ENCODE measurements at regions not wholly inside any gene's neighbourhood (a gene's known extent, or its start where the extent isn't known, plus 50 kb on each side); places are given as distances from the start of the nearest gene placed in this dataset.
A peak's percentile ranks its signal among the peaks of the same experiment; 100 is the strongest.
"Not testable (repeated sequence)": the region's sequence is repeated elsewhere in the genome, so short reads cannot be mapped to it uniquely, and the experiment has no call there.

DNA sequence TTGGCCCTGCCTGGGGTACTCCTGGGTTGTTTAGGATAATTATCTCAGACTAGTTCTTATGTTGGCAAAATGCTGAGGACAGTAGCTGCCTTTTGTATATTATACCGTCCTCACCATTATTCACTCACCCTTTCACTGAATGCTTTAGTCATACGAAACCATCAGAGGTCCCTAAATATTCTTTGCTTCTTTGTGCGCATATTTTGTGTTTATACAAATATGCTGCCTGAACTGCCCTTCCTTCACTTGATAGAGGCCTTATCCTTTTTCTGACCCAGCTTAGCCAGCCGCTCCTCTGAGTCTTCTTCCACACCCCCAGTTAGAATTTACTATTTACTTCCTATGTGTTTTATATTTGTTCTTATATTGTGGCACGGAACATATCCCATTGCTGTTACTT lies 70.2 kb upstream of the OSBPL3 start:
- H3K36me3 Mint-ChIP-seq (ENCODE audit: low read depth): no peaks in the 10 kb centered on the region
- DNase-seq (no peak), ATAC-seq (no peak)
- no peaks in the 10 kb centered on the region for H3K27me3 Mint-ChIP-seq
- no peak overlapping the region for H3K27ac Mint-ChIP-seq
- POLR2A ChIA-PET: no interaction called here
- H3K4me1 Mint-ChIP-seq: no peaks in the 10 kb centered on the region
- CTCF ChIA-PET: interaction anchor here (0.5 to 0.6 kb wide), 2 partner anchors 61 to 540 kb away, joined by 3 to 4 read pairs; no protein-coding TSS in a partner anchor
- intact Hi-C loops (cut with DNase I, micrococcal nuclease): no loop called here
- no peaks in the 10 kb centered on the region for H3K9me3 Mint-ChIP-seq (ENCODE audit: low read depth)
- no peak overlapping the region for H3K4me3 Mint-ChIP-seq

DNA sequence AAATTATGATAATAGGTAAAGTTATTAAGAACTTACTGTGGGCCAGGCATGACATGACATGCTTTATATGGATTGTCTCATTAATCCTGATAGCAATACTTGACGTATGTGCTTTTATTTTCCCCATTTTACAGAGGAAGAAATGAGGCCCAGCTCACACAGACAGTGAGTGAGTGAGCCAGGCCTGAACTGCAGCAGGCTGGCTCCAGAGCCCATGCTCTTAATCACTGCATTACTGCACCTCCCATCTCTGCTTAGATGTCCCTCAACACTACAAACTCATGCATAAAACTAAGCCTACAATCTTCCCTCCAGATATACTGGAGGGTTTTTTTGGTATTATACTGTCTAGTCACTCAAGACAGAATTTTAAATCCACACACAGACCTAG lies 68.5 kb upstream of the OSBPL3 start:
- no peak overlapping the region for H3K27ac Mint-ChIP-seq
- H3K36me3 Mint-ChIP-seq (ENCODE audit: low read depth): no peaks in the 10 kb centered on the region
- no peak overlapping the region for H3K4me3 Mint-ChIP-seq
- no peaks in the 10 kb centered on the region for H3K9me3 Mint-ChIP-seq (ENCODE audit: low read depth)
- DNase-seq: no peak
- intact Hi-C loops (cut with DNase I, micrococcal nuclease): no loop called here
- ChIA-PET POLR2A (no interaction called here), CTCF (interaction anchor here (0.6 to 1.0 kb wide), 2 partner anchors 35 to 162 kb away, joined by 3 to 4 read pairs; no protein-coding TSS in a partner anchor)
- no peaks in the 10 kb centered on the region for H3K27me3 Mint-ChIP-seq
- no peak for ATAC-seq
- no peaks in the 10 kb centered on the region for H3K4me1 Mint-ChIP-seq

DNA sequence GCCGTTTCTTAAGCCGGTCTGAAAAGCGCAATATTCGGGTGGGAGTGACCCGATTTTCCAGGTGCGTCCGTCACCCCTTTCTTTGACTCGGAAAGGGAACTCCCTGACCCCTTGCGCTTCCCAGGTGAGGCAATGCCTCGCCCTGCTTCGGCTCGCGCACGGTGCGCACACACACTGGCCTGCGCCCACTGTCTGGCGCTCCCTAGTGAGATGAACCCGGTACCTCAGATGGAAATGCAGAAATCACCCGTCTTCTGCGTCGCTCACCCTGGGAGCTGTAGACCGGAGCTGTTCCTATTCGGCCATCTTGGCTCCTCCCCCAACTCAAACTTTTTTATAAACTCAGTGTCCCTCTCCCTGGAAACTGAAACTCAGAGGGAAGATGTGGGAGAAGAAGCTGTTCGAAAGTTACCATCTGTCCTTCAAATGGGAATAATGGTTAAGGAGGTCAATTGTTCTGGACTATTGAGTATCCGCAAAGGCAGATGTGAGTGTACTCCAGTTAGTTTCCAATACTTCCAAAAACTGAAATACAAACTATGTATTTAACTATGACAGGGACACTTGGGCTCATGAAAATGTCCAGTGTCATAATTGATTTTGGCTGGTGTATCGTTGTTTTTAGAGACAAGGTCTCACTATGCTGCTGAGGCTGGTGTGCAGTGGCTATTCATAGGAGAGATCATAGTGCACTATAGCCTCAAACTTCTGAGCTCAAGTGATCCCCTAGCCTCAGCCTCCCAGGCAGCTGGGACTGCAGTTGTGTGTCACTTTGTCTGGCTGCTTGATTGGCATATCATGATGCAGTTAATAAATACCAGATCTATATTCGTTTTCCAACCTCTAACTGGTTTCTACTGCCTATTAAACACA lies 67.8 kb upstream of the OSBPL3 start:
- H3K9me3 Mint-ChIP-seq (ENCODE audit: low read depth); POLR2A ChIA-PET; ATAC-seq; H3K27ac Mint-ChIP-seq; H3K4me1 Mint-ChIP-seq; DNase-seq; H3K4me3 Mint-ChIP-seq; H3K36me3 Mint-ChIP-seq (ENCODE audit: low read depth); H3K27me3 Mint-ChIP-seq; intact Hi-C loops (cut with DNase I, micrococcal nuclease): not testable (repeated sequence)
- CTCF ChIA-PET: interaction anchor here (1.0 kb wide), 1 partner anchor 34 kb away, joined by 4 read pairs; no protein-coding TSS in a partner anchor

DNA sequence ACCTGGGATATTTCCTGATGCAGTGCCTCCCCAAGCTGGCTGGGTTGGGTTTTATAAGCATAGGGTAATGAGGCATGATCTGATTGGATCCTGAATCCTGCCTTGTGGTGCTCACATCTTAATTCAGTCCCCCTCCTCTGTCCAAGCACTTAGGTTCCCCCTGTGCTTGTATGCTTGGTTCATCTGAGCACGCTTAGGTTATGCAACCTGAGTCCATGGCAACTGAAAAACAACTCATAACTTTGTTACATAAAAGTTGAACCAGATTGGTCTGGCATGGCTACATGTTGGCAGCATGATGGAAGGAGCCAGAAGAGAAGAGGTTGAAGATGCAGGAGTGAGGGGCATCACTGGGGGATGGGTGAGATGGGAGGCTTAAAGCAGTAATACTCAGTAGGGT lies 57.3 kb upstream of the OSBPL3 start:
- ATAC-seq (no peak), DNase-seq (no peak)
- Mint-ChIP-seq H3K27me3 (peaks cover 2% of the 10 kb centered on the region), H3K9me3 (ENCODE audit: low read depth) (peaks cover 6% of the 10 kb centered on the region), H3K27ac (no peak overlapping the region), H3K4me3 (no peak overlapping the region), H3K4me1 (no peaks in the 10 kb centered on the region), H3K36me3 (ENCODE audit: low read depth) (no peaks in the 10 kb centered on the region)
- intact Hi-C loops (cut with DNase I, micrococcal nuclease): no loop called here
- CTCF ChIA-PET: interaction anchor here (1.0 to 1.7 kb wide), 2 partner anchors 29 to 57 kb away, joined by 3 to 6 read pairs; no protein-coding TSS in a partner anchor
- POLR2A ChIA-PET: no interaction called here

DNA sequence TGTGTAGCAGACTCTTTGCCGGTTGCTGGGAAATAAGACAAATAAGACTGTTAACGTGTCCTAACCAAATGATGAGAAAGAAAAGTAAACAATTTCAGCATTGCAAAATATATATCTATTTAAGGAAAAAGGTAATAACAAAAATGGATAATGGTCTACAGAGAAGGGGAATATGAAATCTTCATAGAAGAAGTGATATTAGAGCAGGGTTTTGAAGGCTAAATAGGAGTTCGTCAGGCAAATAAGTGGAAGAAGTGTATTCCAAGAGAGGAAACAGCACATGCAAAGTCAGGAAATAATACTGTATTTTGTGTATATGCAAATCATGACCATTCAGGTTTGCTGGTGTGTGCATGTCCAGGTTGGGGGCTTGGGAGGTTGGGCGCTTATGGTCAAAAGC lies 55.3 kb upstream of the OSBPL3 start:
- Mint-ChIP-seq H3K4me1 (peaks cover 13% of the 10 kb centered on the region), H3K36me3 (ENCODE audit: low read depth) (no peaks in the 10 kb centered on the region), H3K27me3 (peaks cover 2% of the 10 kb centered on the region), H3K4me3 (no peak overlapping the region), H3K9me3 (ENCODE audit: low read depth) (peaks cover 6% of the 10 kb centered on the region), H3K27ac (no peak overlapping the region)
- ChIA-PET POLR2A (no interaction called here), CTCF (no interaction called here)
- intact Hi-C loops (cut with DNase I, micrococcal nuclease): no loop called here
- DNase-seq (no peak), ATAC-seq (no peak)

DNA sequence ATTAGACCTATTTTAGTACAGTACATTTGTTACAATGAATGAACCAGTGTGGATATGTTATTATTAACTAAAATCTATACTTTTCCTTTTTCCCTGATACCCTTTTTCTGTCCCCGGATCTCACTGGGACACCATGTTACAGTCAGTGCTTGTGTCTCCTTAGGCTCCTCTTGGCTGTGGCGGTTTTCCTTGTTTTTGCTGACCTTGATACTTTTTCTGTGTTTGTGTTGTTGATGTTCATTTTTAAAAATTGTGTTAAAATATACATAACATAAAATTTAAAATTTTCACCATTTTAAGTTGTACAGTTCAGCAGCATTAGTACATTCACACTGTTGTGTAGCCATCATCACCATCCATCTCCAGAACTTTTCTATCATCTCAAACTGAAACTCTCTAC lies 54.2 kb upstream of the OSBPL3 start:
- ATAC-seq: no peak
- Mint-ChIP-seq H3K9me3 (ENCODE audit: low read depth) (peaks cover 6% of the 10 kb centered on the region), H3K36me3 (ENCODE audit: low read depth) (no peaks in the 10 kb centered on the region), H3K4me1 (peaks cover 23% of the 10 kb centered on the region), H3K27me3 (peaks cover 2% of the 10 kb centered on the region), H3K4me3 (no peak overlapping the region), H3K27ac (no peak overlapping the region)
- ChIA-PET POLR2A (no interaction called here), CTCF (interaction anchor here (1.4 kb wide), 1 partner anchor 64 kb away, joined by 3 read pairs; no protein-coding TSS in a partner anchor)
- DNase-seq: no peak
- intact Hi-C loops (cut with DNase I, micrococcal nuclease): loop anchor here in 1 of 2 experiments (5.0 kb wide), 1 partner anchor 38 kb away; no protein-coding TSS in a partner anchor

DNA sequence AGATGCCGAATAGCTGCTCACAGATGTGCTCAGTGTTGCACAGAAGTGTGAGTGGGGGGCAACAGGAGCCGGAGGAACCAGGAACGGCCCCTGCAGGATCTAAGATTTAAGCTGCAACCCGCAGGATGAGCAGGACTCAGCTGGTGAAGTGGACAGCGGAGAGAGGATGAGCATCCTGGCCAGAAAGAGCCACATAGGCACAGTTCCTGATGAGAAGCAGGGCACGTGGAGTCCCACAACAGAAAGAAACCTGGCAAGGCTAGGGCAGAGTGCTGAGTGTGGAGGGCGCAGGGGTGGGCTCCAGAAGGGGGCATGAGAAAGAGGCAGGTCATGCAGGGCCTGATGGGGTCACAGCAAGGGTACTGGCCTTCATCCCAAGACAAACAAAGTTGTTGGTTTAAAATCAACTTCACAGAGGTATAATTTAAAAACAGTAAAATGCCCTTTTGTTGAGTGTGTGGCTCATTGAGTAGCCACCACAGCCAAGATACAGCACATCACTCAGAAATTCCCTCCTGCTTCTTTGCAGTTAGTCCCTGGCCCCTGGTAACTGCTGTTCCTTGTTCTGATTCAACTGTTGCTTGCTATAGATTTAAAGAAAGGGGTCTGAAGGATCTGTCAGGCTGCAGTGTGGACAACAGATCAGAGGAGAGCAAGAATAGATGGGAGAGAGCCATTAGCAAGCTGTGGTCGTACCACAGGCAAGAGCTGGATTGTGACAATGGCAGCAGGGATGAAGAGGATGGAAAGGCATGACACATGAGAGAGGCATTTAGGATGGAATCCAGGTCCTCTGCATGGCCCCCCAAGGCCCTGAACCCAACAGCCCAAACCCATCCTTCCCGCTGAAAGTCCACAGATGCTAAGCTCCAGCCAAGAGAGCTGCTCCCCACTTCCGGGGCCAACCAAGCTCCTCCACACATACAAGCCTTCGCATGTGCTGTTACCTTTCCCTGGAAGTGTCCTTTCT lies 53.1 kb upstream of the OSBPL3 start:
- Mint-ChIP-seq H3K4me1 (peaks cover 33% of the 10 kb centered on the region), H3K4me3 (no peak overlapping the region), H3K27ac (no peak overlapping the region), H3K27me3 (peaks cover 2% of the 10 kb centered on the region), H3K36me3 (ENCODE audit: low read depth) (no peaks in the 10 kb centered on the region), H3K9me3 (ENCODE audit: low read depth) (peaks cover 6% of the 10 kb centered on the region)
- CTCF ChIA-PET: interaction anchor here (1.4 kb wide), 1 partner anchor 65 kb away, joined by 3 read pairs; no protein-coding TSS in a partner anchor
- intact Hi-C loops (cut with DNase I, micrococcal nuclease): loop anchor here in 1 of 2 experiments (5.0 kb wide), 1 partner anchor 39 kb away; no protein-coding TSS in a partner anchor
- ATAC-seq (no peak), DNase-seq (no peak)
- POLR2A ChIA-PET: no interaction called here

DNA sequence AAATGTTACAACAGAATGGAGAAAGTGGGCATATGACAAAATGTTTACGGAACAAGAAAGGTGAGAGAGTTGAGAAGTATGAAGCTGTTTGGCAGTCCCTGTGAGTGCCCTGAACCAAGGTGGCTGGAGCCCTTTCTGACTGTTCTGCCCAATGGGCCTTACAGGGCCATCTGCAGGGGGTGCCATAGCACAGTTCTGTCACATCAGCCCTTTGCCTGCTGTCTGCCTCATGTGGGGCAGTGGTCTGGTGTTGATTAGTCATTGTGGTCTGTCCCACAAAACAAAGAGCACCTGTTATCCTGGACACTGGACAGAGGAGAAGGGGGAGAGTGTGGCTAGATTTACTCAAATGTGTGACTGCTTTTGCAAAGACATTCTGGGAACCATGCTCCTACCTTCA lies 51.5 kb upstream of the OSBPL3 start:
- DNase-seq (no peak), ATAC-seq (no peak)
- H3K27me3 Mint-ChIP-seq: peaks cover 1% of the 10 kb centered on the region
- POLR2A ChIA-PET: no interaction called here
- CTCF ChIA-PET: interaction anchor here (2.3 kb wide), 1 partner anchor 15 kb away, joined by 6 read pairs; no protein-coding TSS in a partner anchor
- H3K4me3 Mint-ChIP-seq: no peak overlapping the region
- intact Hi-C loops (cut with DNase I, micrococcal nuclease): loop anchor here in 1 of 2 experiments (5.0 kb wide), 1 partner anchor 41 kb away; no protein-coding TSS in a partner anchor
- no peaks in the 10 kb centered on the region for H3K36me3 Mint-ChIP-seq (ENCODE audit: low read depth)
- H3K27ac Mint-ChIP-seq: no peak overlapping the region
- peaks cover 44% of the 10 kb centered on the region for H3K4me1 Mint-ChIP-seq
- peaks cover 4% of the 10 kb centered on the region for H3K9me3 Mint-ChIP-seq (ENCODE audit: low read depth)

DNA sequence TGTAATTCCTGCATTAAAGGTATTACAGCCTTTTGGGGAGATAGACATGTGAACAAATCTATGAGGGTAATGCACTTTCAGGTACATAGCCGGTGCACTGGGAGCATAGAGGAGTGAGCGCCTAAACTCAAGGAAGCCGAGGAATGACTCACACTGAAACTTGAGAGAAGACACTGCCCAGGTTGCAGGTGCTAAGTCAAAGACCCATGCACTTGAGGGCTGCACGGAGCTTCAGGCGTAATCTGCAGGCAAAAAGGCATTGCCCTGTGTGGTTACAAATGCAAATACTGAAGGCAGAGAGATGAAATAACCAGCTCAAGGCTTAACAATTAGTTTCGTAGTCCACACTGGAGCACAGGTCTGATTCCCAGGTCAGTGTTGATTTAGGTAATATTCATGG lies 51.0 kb upstream of the OSBPL3 start:
- Mint-ChIP-seq H3K27me3 (no peaks in the 10 kb centered on the region), H3K4me3 (no peak overlapping the region), H3K36me3 (ENCODE audit: low read depth) (no peaks in the 10 kb centered on the region), H3K27ac (no peak overlapping the region), H3K9me3 (ENCODE audit: low read depth) (peaks cover 2% of the 10 kb centered on the region), H3K4me1 (peaks cover 44% of the 10 kb centered on the region)
- intact Hi-C loops (cut with DNase I, micrococcal nuclease): loop anchor here in 1 of 2 experiments (5.0 kb wide), 1 partner anchor 41 kb away; no protein-coding TSS in a partner anchor
- DNase-seq (peak; percentile 17), ATAC-seq (no peak)
- ChIA-PET CTCF (interaction anchor here (2.3 to 3.0 kb wide), 3 partner anchors 14 to 210 kb away, joined by 6 to 15 read pairs (median 9); no protein-coding TSS in a partner anchor), POLR2A (no interaction called here)
